GM18909 (cell line): ENCODE measurements at regions not wholly inside any gene's neighbourhood (a gene's known extent, or its start where the extent isn't known, plus 50 kb on each side); places are given as distances from the start of the nearest gene placed in this dataset.
A peak's percentile ranks its signal among the peaks of the same experiment; 100 is the strongest.

Source experiments
- ATAC-seq: cut with Tn5 transposase; IDR thresholded peaks from one replicate; pipeline ENCODE4 v1.9.1; 2021; ENCODE audit warnings: mild to moderate bottlenecking; ENCODE audit not compliant: unreplicated experiment, poor library complexity

DNA sequence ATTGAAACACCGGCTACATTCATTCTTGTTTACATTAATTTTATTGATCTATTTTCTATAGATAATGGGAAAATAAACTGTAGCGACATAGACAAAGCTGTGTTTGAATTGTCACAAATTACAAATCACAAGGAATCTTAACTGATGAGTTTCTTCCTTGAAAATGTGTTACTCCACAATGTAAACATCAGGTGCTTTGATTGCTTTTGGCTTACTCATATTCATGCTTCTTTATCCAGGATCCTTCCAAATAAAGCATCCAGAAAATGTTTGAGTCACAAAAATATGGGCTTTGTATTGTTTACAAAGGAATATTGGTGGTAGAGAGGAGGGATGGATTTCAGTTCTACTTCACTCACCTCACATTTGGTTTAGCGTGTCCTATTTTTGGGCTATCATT is 64.0 kb downstream of the BMP2 start:
- ATAC-seq: no peak

DNA sequence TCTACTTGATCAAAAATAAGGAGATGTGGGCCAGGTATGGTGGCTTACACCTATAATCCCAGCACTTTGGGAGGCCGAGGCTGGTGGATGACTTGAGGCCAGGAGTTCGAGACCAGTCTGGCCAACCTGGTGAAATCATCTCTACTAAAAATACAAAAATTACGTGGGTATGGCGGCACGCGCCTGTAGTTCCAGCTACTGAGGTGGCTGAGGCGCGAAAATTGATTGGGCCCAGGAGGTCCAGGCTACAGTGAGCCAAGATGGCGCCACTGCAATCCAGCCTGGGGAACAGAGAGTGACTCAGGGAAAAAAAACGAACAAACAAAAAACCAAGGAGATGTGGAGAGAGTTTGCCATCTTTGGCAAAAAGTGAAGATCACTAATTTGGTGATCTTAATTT is 65.3 kb downstream of the BMP2 start:
- no peak for ATAC-seq

DNA sequence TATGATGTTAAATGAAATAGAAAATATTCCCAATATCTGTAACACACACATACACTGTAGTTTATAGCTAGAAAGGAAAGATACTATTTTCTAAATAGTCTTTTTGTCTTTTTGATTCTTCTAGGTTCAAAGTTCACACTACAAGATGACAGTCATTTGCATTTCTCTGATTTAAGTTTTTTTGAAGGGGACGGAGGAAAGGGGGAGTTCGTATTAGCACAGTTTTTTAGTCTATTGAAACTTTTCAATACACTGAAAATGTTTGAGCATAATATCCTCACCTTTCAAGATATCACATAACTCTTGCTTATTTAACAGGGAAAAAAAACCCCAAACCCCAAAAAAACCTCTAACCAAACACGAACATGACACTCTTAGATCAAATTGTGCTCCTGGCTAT is 68.1 kb downstream of the BMP2 start:
- no peak for ATAC-seq

DNA sequence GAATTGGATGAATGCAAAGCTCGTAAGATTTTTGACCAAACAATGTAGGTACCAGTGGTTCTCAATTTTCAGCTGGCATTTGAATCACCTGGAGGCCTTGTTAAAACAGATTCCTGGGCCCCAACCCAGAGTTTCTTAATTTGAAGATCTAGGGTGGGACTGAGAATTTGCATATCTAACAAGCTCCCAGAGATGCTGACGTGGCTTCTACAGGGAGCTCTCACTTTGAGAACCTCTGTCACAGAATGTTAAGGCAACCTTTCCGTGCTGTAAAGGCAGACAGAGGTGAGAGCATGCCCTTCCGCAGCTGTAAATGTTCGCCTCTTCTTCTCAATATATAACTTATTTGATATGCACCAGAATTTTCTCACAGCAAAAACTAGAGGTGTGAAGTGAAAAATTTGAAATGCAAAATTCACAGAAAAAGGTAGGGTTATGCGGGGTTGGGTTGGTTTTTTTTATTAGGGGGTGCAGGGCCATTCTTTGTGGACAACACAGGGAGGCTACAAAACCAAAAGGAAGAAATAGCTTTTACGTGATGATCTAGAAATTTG is 69.4 kb downstream of the BMP2 start:
- ATAC-seq: no peak

DNA sequence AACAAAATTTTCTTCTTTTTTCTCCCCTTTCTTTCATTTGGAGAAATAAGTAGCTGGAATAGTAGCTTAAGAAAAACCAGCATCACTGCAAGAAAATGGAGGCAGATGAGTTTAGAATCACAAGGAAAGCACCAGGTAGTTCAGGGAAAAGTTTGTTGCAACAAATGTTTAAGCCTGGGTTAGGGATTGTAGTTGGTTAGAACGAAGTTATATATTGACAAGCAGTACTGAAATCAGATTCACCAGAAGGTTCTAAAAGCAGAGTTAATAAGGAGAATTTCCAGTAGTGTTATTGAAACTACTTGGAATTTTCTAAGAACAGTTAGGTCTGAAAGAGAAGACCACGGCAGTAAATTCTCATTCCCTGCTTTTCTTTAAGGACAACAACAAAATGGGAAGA is 70.2 kb downstream of the BMP2 start:
- ATAC-seq: no peak

DNA sequence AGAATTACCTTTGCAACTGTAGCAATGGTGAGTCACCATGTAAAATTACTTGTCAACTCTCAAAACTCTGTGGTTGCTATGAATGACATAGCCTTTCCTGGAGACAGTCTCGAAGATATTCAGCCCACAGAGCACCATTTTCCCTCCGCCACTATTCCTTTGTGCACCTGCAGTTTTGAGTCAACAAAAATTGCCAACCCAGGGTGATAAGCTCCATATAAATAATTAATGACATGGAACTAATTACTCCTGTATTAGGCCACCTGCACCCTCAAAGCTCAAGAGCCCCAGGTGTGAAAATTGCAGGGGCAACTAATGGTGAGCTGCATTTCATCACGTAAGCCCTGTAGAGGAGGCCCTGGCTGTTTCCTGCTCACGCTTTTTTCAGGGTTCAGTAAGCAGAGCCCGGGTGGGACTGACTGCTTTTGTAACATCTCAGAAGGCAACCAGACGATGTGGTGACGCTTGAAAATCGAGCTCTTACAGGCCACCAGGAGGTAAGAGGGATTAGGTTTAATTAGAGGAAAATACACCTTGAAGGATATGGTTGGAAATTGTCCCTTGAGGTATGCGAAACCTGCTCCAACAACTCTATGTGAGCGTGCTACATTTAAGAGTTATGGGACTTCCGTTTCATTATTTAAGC is 70.8 kb downstream of the BMP2 start:
- peak; percentile 74 for ATAC-seq

DNA sequence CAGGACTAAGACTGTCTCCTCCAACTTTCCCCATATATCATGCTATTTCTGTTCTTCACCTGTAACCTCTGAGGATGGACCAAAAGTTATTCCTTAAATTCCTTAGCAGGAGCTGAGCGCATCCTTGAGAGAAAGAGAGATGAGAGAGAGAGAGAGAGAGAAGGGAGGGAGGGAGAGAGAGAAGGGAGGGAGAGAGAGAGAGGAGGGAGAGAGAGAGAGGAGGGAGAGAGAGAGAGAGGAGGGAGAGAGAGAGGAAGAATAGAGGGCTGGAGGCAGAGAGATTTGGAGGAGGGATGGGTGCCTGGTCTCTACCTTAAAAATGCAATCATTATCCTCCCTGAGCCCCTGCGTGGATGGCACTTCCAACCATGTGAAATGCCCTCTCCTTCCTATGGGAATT is 73.6 kb downstream of the BMP2 start:
- no peak for ATAC-seq

DNA sequence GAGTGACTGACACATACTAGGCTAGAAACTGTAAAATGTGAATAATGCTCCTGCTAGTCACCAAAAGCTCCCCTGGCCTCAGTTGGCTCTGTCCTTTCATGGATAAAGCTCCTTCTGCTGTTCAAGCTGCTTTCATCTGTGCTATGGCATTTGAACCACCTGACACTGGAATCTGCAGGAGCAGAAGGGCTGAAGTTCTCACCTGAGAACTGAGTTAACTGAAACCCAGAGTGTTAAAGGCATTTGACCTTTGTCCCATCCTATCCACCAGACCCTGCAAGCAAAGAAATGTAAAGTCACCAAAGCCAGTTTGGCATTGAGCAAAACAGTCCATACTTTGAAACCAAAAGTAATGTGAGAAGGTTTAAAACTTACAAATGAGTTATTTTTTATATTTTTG is 77.7 kb downstream of the BMP2 start:
- no peak for ATAC-seq

DNA sequence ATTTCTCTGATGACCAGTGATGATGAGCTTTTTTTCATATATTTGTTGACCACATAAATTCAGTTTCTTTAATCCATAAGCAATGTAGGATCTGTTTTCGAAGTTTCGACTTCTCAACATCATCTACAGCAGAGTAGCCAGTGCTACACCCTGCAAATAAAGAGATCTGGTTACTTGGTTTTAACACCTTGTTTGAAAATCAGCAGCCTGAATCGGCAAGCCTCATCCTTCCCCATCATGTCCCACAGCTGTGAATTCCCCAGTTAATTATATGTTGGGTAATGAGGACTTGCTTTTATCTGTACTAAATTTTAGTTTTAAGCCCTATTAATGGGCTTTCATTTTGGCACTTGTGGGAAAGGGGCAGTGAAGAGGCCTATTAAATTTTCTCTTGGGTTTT is 80.6 kb downstream of the BMP2 start:
- no peak for ATAC-seq

DNA sequence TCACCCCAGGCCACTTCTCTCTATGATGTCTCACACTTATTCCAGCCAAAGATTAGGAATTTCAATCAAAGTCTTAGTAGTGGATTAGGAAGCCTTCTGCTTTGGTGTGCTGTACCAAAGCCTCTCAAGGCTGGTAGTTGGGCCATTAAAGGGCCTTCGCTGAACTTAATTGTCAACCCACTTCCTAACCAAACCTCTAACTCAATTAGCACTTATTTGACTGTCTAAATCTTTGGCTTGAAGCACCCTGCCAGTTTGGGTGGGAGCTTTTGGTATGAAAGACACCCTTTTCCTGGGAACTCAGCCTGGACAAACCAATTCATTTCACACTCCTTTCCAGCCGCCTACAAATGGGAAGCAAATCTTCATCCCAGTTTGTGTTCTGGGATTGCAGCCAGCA is 81.5 kb downstream of the BMP2 start:
- no peak for ATAC-seq

DNA sequence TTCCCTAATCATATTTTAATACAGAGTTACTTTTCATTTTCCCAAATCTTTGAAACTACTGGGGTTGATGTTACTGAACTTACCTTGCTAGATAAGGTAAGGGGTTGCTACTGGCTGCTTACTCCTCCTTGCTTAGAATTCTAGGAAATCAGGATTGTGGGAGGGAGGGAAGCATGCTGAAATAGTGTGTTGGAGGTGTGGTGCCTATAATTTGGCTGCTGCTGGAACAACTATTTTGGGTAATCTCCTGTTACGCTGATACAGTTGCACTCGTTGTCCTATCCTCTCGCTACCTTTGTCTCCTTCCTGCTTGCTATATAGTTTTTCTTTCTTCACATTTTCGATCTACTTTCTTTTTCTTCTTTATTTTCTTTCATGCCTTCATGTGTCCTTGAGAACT is 83.7 kb downstream of the BMP2 start:
- ATAC-seq: no peak

DNA sequence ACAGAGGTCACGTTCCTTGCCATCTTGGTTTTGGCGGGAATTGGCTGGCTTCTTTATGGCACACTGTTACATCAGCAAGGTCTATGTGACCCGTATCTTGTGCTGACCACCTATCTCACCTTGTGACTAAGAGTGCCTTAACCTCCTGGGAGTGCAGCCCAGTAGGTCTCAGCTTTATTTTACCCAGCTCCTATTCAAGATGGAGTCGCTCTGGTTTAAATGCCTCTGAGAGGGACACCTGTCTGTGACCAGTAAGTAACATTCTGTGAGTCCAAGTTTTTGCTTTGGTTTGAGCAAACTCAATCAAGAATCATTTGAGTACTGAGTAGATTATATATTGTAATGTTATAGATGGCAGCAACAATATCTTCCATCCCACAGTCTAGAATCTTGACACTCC is 85.0 kb downstream of the BMP2 start:
- ATAC-seq: no peak

DNA sequence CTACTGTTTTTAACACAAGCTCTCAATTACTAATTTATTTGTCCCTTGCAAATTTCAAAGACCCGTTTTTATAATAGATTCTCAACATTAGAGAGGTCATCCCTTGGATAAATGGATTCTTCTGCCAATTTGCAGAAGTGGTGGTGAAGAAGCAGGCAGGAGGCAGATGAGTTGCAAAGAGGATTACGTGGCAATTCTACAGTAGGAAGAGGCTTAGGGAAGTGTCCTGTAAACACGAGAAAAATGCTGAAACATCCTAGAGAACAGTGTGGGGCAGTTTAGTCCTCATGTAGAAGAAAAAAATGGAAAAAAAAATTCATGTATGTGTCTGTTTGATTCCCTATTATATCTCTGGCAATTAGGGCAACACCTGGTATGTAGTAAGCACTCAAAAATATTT is 87.6 kb downstream of the BMP2 start:
- no peak for ATAC-seq

DNA sequence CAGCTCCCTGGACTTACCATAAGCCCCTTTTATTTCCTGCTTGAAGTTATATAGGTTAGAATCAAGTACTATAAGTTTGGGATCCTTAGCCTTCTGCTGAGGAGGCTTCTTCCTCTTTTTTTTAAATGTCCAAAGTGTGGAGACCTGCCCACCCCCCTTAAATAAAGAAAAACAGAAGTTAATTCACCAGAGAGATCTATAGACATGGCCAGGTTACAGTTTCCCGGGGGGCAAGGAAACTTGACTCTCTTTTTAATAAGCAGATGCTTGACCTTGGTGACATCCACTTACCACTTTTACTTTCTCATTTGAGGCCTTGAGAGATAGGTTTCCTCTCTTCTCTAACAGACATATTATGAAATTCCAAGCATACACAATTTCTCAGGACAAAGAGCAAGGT is 88.3 kb downstream of the BMP2 start:
- no peak for ATAC-seq

DNA sequence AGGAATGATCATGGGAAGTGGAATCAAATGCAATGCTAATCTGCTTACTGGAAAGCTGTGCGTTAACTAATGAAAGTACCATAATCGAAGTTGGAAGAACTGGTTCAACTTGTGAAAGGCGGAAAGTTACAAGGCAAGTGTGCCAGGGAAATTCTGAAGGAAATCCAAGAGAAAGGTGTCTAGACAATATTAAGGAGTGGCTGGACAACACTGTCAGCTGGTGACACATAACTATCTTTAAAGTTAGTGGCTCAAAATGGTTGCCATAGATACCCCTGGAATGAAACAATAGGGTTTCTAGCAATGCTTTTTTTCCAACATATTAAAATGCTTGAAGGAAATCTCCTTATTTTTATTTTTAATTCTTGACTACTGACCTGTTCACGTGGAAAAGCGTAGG is 90.4 kb downstream of the BMP2 start:
- ATAC-seq: no peak

DNA sequence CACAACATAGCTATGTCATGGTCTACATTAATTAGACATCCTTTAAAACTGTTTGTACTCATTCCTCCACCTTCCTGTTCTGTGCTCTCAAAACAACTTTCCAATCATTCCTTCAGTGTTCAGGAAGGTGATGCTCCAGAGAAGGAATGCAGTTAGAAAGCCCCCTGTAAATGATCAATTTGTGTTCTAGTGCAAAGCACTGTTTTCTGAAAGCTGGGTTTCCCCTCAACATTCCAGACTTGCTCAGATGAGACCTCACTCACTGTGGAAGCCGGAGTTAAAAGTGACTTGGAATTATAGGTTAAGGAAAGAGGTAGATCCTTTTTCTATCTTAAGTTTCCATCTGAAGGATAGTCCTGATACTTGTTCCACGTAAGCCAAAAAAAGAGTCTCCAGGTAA is 95.9 kb downstream of the BMP2 start:
- no peak for ATAC-seq

DNA sequence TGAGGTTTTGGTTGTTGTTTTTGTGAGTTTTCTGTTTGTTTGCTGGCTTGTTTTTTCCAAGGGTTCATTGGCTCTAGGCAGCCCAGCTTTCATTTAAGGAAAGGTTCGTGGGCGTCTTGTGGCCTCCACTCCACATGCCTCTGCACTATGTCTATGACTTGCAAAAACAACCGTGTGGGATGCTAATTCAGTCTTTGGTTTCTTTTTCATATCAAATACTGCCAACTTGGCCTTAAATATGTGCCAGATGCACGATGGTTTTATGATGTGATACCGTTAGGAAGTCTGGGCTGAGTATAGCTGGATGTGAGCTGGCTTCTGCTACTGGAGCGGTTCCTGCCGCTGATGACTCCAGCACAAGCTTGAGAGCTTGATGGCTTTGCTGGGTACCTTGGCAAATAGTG is 96.3 kb downstream of the BMP2 start:
- no peak for ATAC-seq

DNA sequence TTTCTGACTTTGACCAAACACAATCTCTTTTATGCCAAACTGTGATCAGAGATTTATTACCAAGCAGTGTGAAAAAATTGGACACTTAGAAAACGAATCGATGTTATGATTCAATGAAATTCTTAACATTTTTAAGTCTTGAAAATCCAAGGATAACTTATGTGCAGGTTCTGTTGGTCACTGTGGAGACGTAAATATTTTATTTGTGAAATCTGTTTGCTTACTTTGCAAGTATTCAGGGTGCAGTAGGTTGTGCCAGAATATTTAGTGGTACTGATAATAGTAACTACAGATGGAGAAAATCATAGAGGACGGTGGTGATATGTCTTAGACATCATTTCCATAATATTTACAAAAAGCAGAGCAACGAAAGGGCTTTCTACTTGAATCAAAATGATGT is 97.3 kb downstream of the BMP2 start:
- ATAC-seq: no peak

DNA sequence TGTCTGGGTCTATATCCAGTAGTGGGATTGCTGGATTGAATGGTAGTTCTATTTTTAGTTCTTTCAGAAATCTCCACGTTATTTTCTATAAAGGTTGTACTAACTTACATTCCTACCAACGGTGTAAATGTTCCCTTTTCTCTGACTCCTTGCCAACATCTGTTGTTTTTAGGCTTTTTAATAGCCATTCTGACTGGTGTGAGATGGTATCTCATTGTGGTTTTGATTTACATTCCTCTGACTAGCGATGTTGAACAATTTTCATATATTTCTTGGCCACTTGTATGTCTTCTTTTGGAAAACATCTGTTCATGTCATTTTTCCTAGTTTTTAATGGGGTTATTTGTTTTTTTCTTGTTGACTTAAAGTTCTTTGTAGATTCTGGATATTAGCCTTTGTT is 99.3 kb downstream of the BMP2 start:
- no peak for ATAC-seq

DNA sequence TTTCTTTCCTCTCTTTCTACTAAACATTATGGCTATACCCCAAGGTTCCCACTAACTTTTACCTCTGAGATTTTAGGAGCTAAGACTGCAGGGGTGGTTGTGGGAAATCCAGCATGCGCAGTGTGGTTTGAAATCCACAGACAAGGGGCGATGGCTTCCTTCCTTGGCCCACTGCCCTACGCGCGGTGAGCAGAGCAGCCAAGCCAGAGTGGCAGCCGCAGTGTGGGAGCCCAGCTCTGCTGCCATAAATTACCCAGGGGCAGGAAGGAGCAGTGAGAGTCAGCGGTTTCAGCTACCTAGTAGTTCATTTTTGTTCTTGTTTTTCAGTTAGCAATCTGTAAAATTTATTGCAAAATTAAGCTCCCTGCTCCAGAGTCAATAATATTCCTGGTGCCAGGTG is 101.4 kb downstream of the BMP2 start:
- no peak for ATAC-seq

DNA sequence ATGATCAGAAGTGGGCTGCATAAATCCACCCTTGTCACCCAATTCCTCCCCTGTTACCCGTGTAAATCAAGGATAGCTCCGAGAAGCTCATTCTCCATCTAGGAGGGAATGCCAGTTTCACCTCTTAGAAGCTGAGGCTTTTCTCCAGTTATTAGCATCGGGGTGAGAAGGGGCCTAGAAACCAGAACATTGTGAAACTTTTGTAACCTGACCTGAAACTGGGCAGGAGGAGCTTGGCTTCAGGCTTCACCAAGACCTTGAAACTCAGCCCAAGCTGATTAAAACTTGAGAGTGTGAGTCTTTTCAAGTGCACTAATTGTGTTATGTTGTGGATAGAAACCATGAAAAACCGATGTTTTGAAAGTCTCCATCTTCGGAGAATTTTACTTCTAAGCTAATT is 103.1 kb downstream of the BMP2 start:
- ATAC-seq: no peak

DNA sequence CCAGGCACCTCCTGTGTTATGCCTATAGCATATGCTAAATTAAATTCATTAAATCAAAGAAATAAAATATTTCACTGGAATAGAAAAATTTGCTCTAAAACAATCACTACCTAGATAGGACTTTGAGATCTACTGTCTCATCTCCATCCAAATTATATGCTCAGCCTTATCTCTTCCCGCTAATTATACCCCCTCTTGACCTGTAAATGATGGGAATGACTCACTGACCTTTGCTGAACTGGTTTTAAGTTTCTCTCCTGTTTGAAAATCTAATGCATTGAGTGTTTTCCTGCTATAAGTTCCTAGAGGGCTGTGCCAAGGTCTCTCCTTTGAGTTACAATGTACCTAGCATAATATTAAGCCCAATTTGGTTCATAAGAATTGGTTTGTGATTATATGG is 110.1 kb downstream of the BMP2 start:
- ATAC-seq: no peak
